HL-60/S4 (cell line): ENCODE measurements at regions not wholly inside any gene's neighbourhood (a gene's known extent, or its start where the extent isn't known, plus 50 kb on each side); places are given as distances from the start of the nearest gene placed in this dataset.

ENCODE experiments used
- in situ Hi-C: fragments of 300-500 bp; cut with MboI; formaldehyde crosslinking; loops from 2 replicates; pipeline ENCODE4 v1.14.3; 2022; ENCODE audit warnings: low sequenced_read_pairs

DNA sequence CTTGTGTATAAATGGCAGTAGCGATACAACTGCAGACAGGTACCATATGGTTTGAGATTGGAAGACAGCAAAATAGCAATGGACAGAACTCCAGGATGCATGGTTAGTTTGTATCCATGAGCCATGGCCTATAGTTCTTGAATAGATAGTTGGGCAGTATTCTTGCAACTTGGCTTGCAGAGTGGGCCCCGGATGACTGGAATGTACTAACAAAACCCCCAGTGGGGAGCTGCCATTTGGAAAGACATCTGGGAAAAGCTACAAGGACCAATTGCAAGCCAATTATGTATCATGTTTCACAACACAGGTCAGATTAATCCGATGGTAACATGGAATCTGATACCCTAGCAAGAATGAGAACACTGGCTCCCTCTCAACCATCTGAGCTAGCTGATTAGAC, 279.6 kb downstream of the RERGL start:
- in situ Hi-C loops, result no loop called here

DNA sequence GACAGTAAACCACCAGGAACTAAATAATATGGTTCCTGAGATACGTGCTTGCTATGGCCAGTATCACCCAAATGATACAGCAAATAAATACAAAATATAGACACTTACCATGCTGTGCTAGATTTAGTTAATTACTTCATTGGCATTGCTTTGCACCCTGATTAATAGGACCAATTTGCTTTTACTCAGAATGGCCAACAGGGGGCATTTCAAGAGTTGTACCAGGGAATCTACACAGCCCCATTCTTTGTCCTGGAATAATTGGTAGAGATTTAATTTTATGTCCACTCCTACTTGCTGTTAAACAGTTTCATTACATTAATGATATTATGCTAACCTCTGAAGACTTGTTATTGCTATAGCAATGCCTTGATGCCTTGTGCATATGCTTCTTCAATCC, 280.8 kb downstream of the RERGL start:
- in situ Hi-C loops, result no loop called here

DNA sequence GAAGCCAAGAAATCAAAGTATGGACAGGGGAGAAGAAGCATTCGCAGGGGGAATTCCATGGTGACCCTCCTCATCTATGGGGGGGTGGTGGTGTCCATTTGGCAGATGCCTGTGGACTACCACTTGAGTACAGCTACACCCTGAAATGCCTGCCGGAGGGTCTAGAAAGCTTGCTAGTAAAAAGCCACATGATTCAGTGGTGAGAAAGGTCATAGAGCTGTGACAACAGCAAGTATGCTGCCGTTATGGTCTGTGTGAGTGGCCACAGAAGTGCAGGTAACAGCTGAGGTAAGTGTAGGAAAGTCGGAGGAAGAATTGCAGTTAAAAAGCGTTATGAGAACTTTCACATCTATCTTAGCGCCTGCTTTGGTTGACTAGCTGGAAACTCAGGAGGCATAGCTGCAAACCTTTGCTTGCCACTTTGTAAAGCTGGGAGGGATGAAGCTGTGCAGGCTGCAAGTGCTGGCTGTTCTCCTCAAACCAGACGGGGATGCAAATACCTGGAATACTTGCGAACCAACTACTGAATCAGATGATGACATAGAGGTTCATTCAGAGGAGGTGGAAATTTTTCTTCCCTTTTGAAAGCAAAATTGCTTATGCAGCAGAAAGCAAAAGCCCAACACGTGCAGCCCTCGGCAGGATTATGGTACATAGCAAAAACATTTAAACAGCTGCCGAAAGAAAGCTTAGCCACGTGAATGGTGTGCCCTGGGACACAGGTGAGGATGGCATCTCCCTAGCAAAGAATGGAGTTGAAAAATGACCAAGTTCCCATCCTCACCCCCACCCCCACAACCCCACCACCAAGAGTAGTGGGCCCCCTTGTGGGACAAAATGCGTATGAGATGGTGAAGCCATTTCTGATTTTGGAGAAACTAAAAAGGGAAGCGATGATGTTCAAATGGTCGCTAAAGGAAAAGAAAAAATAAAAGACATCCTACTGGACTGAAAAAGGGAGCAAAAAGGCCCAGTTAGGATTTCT, 287.0 kb downstream of the RERGL start:
- in situ Hi-C loops, result no loop called here

DNA sequence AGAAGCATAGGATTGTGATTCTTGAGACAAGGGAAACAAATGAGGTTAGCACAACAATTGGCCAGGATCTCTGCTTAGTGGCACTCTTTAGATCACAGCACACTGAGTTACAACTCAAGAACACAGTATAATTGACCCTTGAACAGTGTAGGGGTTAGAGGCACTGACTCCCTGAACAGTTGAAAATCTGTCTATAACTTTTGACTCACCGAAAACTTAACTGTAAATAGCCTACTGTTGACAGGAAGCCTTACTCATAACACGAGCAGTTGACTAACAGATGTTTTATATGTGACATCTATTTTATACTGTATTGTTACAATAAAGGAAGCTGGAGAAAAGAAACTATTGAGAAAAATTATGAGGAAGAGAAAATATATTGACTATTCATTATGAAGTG, 296.1 kb downstream of the RERGL start:
- in situ Hi-C loops, result no loop called here

DNA sequence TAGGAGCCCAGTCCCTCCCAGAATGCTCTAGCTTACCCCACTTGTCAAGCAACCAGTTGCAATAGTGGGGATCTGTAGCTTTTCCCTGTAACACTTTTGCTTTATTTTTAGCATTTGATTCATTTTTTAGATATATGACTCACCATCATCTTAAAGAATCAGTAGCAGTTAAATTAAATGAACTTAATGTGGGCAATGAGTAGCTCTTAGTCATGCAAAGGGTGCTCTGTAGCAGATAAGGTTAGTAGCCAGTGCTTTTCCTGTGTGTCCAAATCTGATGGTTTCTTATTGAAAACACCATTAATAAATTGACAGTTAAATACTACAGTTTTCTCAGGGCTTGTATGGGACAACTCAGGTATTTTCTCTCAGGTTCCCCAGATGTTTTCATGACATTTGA, 311.8 kb downstream of the RERGL start:
- in situ Hi-C loops, result loop anchor here (10.0 kb wide), 1 partner anchor 87 kb away; no protein-coding TSS in a partner anchor

DNA sequence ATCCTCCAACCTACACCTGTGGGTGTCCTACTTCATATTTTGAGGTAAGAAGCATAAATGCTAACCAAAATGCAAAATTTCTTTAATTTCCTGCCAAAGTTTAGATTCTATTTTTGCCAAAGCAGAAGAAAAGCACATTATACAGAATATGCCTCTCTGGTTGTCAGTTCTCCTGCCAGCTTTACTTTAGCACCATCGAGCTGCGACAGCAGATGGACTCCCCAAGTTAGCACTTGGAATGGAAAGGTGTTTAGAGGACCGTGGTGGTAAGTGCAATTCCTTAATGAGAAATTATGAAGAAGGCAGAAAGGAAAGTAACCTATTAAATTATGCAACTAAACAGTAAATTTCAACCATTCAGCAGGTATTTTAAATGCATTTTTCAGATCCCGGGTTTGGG, 326.6 kb downstream of the RERGL start:
- in situ Hi-C loops, result no loop called here

DNA sequence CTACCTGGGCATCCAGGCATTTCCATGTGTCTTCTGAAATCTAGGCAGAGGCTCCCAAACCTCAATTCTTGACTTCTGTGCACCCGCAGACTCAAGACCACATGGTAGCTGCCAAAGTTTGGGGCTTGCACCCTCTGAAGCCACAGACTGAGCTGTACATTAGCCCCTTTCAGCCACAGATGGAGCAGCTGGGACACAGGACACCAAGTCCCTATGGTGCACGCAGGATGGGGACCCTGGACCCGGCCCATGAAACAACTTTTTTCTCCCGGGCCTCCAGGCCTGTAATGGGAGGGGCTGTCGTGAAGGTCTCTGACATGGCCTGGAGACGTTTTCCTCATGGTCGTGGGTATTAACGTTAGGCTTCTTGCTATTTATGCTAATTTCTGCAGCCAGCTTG, 330.0 kb downstream of the RERGL start:
- in situ Hi-C loops, result no loop called here
